Panc1 (cell line): ENCODE measurements at regions not wholly inside any gene's neighbourhood (a gene's known extent, or its start where the extent isn't known, plus 50 kb on each side); places are given as distances from the start of the nearest gene placed in this dataset.

Experiments
- ATAC-seq: fragments of 200-7000 bp; cut with Tn5 transposase; 2 replicates; pipeline ENCODE4 v1.9.1; 2020; ENCODE audit warnings: mild to moderate bottlenecking, moderate library complexity
- BruUV-seq: library from RNA; stranded (reverse); fragments of 400-500 nt; replicated peaks from 2 replicates; lab custom pipeline; 2021; lab: Mats Ljungman, UMichigan
- CTCF ChIA-PET: fragments of 300-600 bp; sonication (Branson Sonifier 250); formaldehyde crosslinking; loops from one replicate; lab custom pipeline; 2022; ENCODE audit warnings: antibody characterized with exemption; lab: Charles Lee
- POLR2A ChIA-PET: fragments of 300-600 bp; sonication (Branson Sonifier 250); formaldehyde crosslinking; loops from one replicate; lab custom pipeline; 2022; ENCODE audit warnings: antibody characterized with exemption; lab: Charles Lee
- DNase-seq: peaks from one replicate; pipeline ENCODE4 v3.0.0-alpha.2; 2010; ENCODE audit warnings: low read depth, low spot score
- H3K27ac ChIP-seq: 2 replicates; pipeline ENCODE4 v1.5.1; 2011; ENCODE audit warnings: mild to moderate bottlenecking, low read length, inconsistent platforms
- H3K27me3 ChIP-seq: fragments of 200-500 bp; sonication (Bioruptor generic); 2 replicates; pipeline ENCODE4 v1.6.0; 2014; ENCODE audit warnings: low read length, inconsistent platforms; ENCODE audit not compliant: control insufficient read depth, insufficient read depth
- H3K36me3 ChIP-seq: fragments of 200-500 bp; sonication (Bioruptor generic); 2 replicates; pipeline ENCODE4 v1.5.1; 2014; ENCODE audit warnings: inconsistent platforms, mild to moderate bottlenecking, low read length, moderate library complexity; ENCODE audit not compliant: control insufficient read depth, insufficient read depth
- H3K4me1 ChIP-seq: 2 replicates; pipeline ENCODE4 v1.5.1; 2011; ENCODE audit warnings: inconsistent platforms, mild to moderate bottlenecking, low read length, moderate library complexity; ENCODE audit not compliant: control insufficient read depth, insufficient read depth
- H3K4me3 ChIP-seq, 2 experiments: 2 replicates each; pipeline ENCODE4 v1.5.1; 2011 to 2012; ENCODE audit warnings: low read depth in 2 of 2, low read length in 2 of 2, mild to moderate bottlenecking in 2 of 2, inconsistent platforms in 1 of 2, moderate library complexity in 1 of 2
- H3K9me3 ChIP-seq: fragments of 200-500 bp; sonication (Bioruptor generic); 2 replicates; pipeline ENCODE4 v1.5.1; 2014; ENCODE audit warnings: low read depth, mild to moderate bottlenecking, inconsistent platforms, low read length, moderate library complexity; ENCODE audit not compliant: control insufficient read depth, insufficient read depth
- POLR2AphosphoS5 ChIP-seq: IDR thresholded peaks from 2 replicates; pipeline ENCODE4 v1.6.1; 2012; ENCODE audit warnings: mild to moderate bottlenecking, low read depth, low read length, moderate library complexity
- SIN3A ChIP-seq: IDR thresholded peaks from 2 replicates; pipeline ENCODE4 v1.6.1; 2012; ENCODE audit warnings: low read depth, mild to moderate bottlenecking, low read length, moderate library complexity, borderline replicate concordance; ENCODE audit not compliant: insufficient read depth
- TCF7L2 ChIP-seq: IDR thresholded peaks from 2 replicates; pipeline ENCODE4 v1.6.1; 2011; ENCODE audit warnings: mild to moderate bottlenecking, low read depth, low read length, inconsistent platforms
- in situ Hi-C: cut with HindIII; loops from 2 replicates; pipeline ENCODE4 v1.10.0; 2016; ENCODE audit warnings: low sequenced_read_pairs, low pct_unique_long_range_greater_than_20kb
- intact Hi-C: fragments of 100-400 bp; cut with micrococcal nuclease; formaldehyde crosslinking; loops from one replicate; pipeline ENCODE4 v1.10.0; 2022; ENCODE audit not compliant: unreplicated experiment
- TF ChIP-seq, protein P1 (sequence below): fragments of 450-650 bp; IDR thresholded peaks from 2 replicates; pipeline ENCODE4 v1.5.1; 2017; ENCODE audit warnings: mild to moderate bottlenecking
- TF ChIP-seq, protein P2 (sequence below), 2 experiments: IDR thresholded peaks; 2 replicates each; pipeline ENCODE4 v1.6.1; 2011 to 2012; ENCODE audit warnings: low read depth in 2 of 2, control low read depth in 1 of 2, low read length in 1 of 2, mild to moderate bottlenecking in 1 of 2, moderate library complexity in 1 of 2; ENCODE audit not compliant: insufficient read depth in 1 of 2

DNA sequence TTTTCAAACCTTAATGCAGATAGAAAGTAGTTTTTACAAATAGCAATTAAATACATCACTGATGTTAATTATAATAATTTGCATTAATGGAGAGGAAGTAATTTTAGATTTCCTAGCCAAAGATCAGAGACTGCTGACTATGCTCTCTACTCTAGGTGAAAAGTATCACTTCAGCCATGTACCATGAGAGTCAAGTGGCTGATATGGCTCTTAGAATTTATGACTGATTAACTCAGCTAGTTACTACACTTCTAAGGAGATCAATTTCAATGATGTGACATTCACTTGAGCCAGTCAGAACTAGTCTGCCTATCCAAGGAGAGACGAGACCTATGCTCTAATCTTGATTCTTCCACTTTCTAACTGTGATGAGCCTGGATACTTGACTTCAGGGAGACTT, 405.7 kb upstream of the RORA start:
- no peak overlapping the region for H3K27ac ChIP-seq
- no peaks in the 10 kb centered on the region for H3K4me1 ChIP-seq
- DNase-seq (no peak), ATAC-seq (no peak)
- no peak overlapping the region for H3K4me3 ChIP-seq
- no peaks in the 10 kb centered on the region for H3K36me3 ChIP-seq
- ChIA-PET POLR2A (no interaction called here), CTCF (no interaction called here)
- TF ChIP-seq POLR2AphosphoS5 = no peak
- TF ChIP-seq, protein P1, sequence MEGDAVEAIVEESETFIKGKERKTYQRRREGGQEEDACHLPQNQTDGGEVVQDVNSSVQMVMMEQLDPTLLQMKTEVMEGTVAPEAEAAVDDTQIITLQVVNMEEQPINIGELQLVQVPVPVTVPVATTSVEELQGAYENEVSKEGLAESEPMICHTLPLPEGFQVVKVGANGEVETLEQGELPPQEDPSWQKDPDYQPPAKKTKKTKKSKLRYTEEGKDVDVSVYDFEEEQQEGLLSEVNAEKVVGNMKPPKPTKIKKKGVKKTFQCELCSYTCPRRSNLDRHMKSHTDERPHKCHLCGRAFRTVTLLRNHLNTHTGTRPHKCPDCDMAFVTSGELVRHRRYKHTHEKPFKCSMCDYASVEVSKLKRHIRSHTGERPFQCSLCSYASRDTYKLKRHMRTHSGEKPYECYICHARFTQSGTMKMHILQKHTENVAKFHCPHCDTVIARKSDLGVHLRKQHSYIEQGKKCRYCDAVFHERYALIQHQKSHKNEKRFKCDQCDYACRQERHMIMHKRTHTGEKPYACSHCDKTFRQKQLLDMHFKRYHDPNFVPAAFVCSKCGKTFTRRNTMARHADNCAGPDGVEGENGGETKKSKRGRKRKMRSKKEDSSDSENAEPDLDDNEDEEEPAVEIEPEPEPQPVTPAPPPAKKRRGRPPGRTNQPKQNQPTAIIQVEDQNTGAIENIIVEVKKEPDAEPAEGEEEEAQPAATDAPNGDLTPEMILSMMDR = no peak
- TF ChIP-seq SIN3A = no peak
- TF ChIP-seq TCF7L2 = no peak
- TF ChIP-seq, protein P2, sequence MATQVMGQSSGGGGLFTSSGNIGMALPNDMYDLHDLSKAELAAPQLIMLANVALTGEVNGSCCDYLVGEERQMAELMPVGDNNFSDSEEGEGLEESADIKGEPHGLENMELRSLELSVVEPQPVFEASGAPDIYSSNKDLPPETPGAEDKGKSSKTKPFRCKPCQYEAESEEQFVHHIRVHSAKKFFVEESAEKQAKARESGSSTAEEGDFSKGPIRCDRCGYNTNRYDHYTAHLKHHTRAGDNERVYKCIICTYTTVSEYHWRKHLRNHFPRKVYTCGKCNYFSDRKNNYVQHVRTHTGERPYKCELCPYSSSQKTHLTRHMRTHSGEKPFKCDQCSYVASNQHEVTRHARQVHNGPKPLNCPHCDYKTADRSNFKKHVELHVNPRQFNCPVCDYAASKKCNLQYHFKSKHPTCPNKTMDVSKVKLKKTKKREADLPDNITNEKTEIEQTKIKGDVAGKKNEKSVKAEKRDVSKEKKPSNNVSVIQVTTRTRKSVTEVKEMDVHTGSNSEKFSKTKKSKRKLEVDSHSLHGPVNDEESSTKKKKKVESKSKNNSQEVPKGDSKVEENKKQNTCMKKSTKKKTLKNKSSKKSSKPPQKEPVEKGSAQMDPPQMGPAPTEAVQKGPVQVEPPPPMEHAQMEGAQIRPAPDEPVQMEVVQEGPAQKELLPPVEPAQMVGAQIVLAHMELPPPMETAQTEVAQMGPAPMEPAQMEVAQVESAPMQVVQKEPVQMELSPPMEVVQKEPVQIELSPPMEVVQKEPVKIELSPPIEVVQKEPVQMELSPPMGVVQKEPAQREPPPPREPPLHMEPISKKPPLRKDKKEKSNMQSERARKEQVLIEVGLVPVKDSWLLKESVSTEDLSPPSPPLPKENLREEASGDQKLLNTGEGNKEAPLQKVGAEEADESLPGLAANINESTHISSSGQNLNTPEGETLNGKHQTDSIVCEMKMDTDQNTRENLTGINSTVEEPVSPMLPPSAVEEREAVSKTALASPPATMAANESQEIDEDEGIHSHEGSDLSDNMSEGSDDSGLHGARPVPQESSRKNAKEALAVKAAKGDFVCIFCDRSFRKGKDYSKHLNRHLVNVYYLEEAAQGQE (IDR thresholded peaks at IDR 0.05; ENCODE audit: insufficient read depth in 1 of 2, low read depth in 2 of 2, low read length in 1 of 2) = no peak
- no peaks in the 10 kb centered on the region for H3K27me3 ChIP-seq
- BruUV-seq = no TSS peak
- intact Hi-C loops (no loop called here), in situ Hi-C loops (no loop called here)
- H3K9me3 ChIP-seq = no peaks in the 10 kb centered on the region

- TF ChIP-seq SIN3A (no peak), TCF7L2 (no peak), POLR2AphosphoS5 (no peak)
- TF ChIP-seq, protein P2 (IDR thresholded peaks at IDR 0.05; ENCODE audit: insufficient read depth in 1 of 2, low read depth in 2 of 2, low read length in 1 of 2) = no peak
- TF ChIP-seq, protein P1 = no peak
- Histone ChIP-seq H3K36me3 (no peaks in the 10 kb centered on the region), H3K9me3 (no peaks in the 10 kb centered on the region), H3K4me1 (no peaks in the 10 kb centered on the region), H3K27ac (no peak overlapping the region), H3K4me3 (no peak overlapping the region), H3K27me3 (no peaks in the 10 kb centered on the region)
- CTCF ChIA-PET = no interaction called here
- no TSS peak for BruUV-seq
- POLR2A ChIA-PET = no interaction called here
- in situ Hi-C loops (no loop called here), intact Hi-C loops (no loop called here)
- no peak for ATAC-seq
- DNase-seq = no peak
Measured at GRCh38 chr15:61633951-61634350, 404.8 kb upstream of the RORA start.
